Testis (tissue), 2 donors: ENCODE measurements at regions not wholly inside any gene's neighbourhood (a gene's known extent, or its start where the extent isn't known, plus 50 kb on each side); places are given as distances from the start of the nearest gene placed in this dataset.

Source experiments
- CTCF ChIP-seq, 3 experiments: fragments of 450-650 bp in 2 of 3; fragments of 200-600 bp in 1 of 3; sonication (generic) in 1 of 3; IDR thresholded peaks; one replicate each; pipeline ENCODE4 v1.5.1; 2016 to 2019; ENCODE audit warnings: antibody characterized with exemption in 3 of 3, mild to moderate bottlenecking in 2 of 3, moderate library complexity in 1 of 3
- POLR2A ChIP-seq: fragments of 450-650 bp; IDR thresholded peaks from one replicate; pipeline ENCODE4 v1.6.1; 2017; ENCODE audit warnings: antibody characterized with exemption, mild to moderate bottlenecking, moderate library complexity

DNA sequence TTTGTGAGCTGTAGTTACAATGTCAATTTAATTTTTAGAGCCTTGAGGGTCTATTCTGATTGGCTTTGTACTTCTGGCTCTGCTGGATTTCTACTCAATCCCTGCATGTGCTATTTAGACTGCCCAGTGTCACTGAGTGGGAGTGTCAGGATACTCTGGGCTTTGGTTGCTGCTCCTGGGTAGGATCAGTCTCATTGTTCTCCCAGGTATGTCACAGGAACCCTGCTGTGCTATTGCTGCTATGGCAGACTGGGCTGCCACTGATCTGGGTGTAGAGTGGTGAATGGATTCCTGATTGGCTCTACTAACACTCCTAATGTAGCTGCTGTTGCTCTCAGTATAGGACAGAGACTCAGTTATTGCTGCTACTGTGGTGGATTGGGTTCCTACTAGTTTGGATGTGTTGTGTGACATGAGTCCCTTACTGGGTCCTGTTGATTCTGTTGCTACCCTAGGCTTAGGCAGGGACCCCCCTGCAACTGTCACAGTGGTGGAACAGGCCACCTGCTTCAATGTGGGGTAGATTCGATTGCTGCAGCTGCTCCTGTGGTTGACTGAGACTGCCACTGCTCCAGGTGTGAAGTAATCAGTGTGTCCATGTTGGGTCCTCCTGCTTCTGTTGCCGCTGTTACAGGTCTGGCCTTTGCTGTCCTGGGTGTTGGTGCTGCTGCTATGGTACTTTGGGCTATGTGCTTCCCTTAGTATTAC is 707.8 kb upstream of the AMOT start:
- TF ChIP-seq CTCF (IDR thresholded peaks at IDR 0.05): no peak
- TF ChIP-seq POLR2A: no peak
